ENCODE measurements at regions not wholly inside any gene's neighbourhood (a gene's known extent, or its start where the extent isn't known, plus 50 kb on each side); places are given as distances from the start of the nearest gene placed in this dataset.
"Not testable (repeated sequence)": the region's sequence is repeated elsewhere in the genome, so short reads cannot be mapped to it uniquely, and the experiment has no call there.

- no peaks in the 10 kb centered on the region for H4K20me1 ChIP-seq (replicated peaks; ENCODE audit: control insufficient read depth, extremely low read depth, insufficient read depth, low read length)
- FAIRE-seq (no peak), DNase-seq (ENCODE audit: low read depth, low spot score) (no peak)
- H3K4me3 ChIP-seq (replicated peaks in 1 of 3; ENCODE audit: insufficient read depth in 1 of 3, low read depth in 1 of 3, low read length in 3 of 3): no peak overlapping the region
- no peak overlapping the region for H2AFZ ChIP-seq (ENCODE audit: low read depth, low read length)
- H3K4me1 ChIP-seq (ENCODE audit: control insufficient read depth, extremely low read depth, insufficient read depth, low read length): no peaks in the 10 kb centered on the region
- dilution Hi-C loops (cut with MboI; ENCODE audit: extremely low pct_ligation_motif_present, low sequenced_read_pairs): no loop called here
- intact Hi-C loops (cut with micrococcal nuclease): no loop called here
- H3K9me3 ChIP-seq (replicated peaks; ENCODE audit: control insufficient read depth, insufficient read depth, low read length): no peaks in the 10 kb centered on the region
- ChIA-PET POLR2A (no interaction called here), CTCF (no interaction called here)
- no peaks in the 10 kb centered on the region for H3K9me1 ChIP-seq (replicated peaks; ENCODE audit: control insufficient read depth, extremely low read depth, insufficient read depth, low read length)
- no peak overlapping the region for H3K9ac ChIP-seq (replicated peaks; ENCODE audit: extremely low read depth, insufficient read depth, low read length)
- BruUV-seq (replicated peaks): no TSS peak
- no peak overlapping the region for H3K4me2 ChIP-seq (ENCODE audit: insufficient read depth, low read length)
- no peaks in the 10 kb centered on the region for H3K36me3 ChIP-seq (ENCODE audit: control insufficient read depth in 2 of 2, extremely low read depth in 1 of 2, insufficient read depth in 2 of 2, low read length in 2 of 2)
- TF ChIP-seq MAX (IDR thresholded peaks at IDR 0.05; ENCODE audit: insufficient read depth, insufficient read length): no peak
- TF ChIP-seq MYC (IDR thresholded peaks at IDR 0.05; ENCODE audit: low read depth, low read length): no peak
- no peak for TF ChIP-seq JUN (IDR thresholded peaks at IDR 0.05; ENCODE audit: borderline replicate concordance, insufficient read depth, insufficient read length, low read depth)
- no peak for TF ChIP-seq GATA2 (IDR thresholded peaks at IDR 0.05; ENCODE audit: insufficient read depth, insufficient read length, low read depth, low read length)
- no peak for TF ChIP-seq FOS (IDR thresholded peaks at IDR 0.05; ENCODE audit: borderline replicate concordance, insufficient read depth, low read length)
- no peak for TF ChIP-seq POLR2A (IDR thresholded peaks at IDR 0.05; ENCODE audit: low read depth, low read length)
- no peak for TF ChIP-seq EZH2 (IDR thresholded peaks at IDR 0.05; ENCODE audit: borderline replicate concordance, low read depth, low read length, severe bottlenecking)
- no peak for TF ChIP-seq CTCF (IDR thresholded peaks at IDR 0.05; ENCODE audit: extremely low read depth in 1 of 2, insufficient read depth in 1 of 2, low read depth in 1 of 2, low read length in 2 of 2)
- no peak overlapping the region for H3K27ac ChIP-seq (ENCODE audit: insufficient read depth, low read depth, low read length)
- H3K27me3 ChIP-seq (ENCODE audit: control insufficient read depth in 2 of 2, insufficient read depth in 2 of 2, low read length in 2 of 2): no peaks in the 10 kb centered on the region
- no peaks in the 10 kb centered on the region for H3K79me2 ChIP-seq (ENCODE audit: control insufficient read depth, insufficient read depth, low read length)
Measured at GRCh38 chr18:40283560-40283959, 1671.5 kb upstream of the PIK3C3 start.

GRCh38 chr18:40281356-40281755, 1673.7 kb upstream of the PIK3C3 start:
- BruUV-seq (replicated peaks); H3K27ac ChIP-seq (ENCODE audit: insufficient read depth, low read depth, low read length); H3K27me3 ChIP-seq (ENCODE audit: control insufficient read depth in 2 of 2, insufficient read depth in 2 of 2, low read length in 2 of 2); POLR2A ChIA-PET; H2AFZ ChIP-seq (ENCODE audit: low read depth, low read length); dilution Hi-C loops (cut with MboI; ENCODE audit: extremely low pct_ligation_motif_present, low sequenced_read_pairs); H3K9me1 ChIP-seq (replicated peaks; ENCODE audit: control insufficient read depth, extremely low read depth, insufficient read depth, low read length); H3K9ac ChIP-seq (replicated peaks; ENCODE audit: extremely low read depth, insufficient read depth, low read length); H3K4me3 ChIP-seq (replicated peaks in 1 of 3; ENCODE audit: insufficient read depth in 1 of 3, low read depth in 1 of 3, low read length in 3 of 3); H3K79me2 ChIP-seq (ENCODE audit: control insufficient read depth, insufficient read depth, low read length); H3K9me3 ChIP-seq (replicated peaks; ENCODE audit: control insufficient read depth, insufficient read depth, low read length); intact Hi-C loops (cut with micrococcal nuclease); DNase-seq (ENCODE audit: low read depth, low spot score); H4K20me1 ChIP-seq (replicated peaks; ENCODE audit: control insufficient read depth, extremely low read depth, insufficient read depth, low read length); H3K4me2 ChIP-seq (ENCODE audit: insufficient read depth, low read length); FAIRE-seq; H3K36me3 ChIP-seq (ENCODE audit: control insufficient read depth in 2 of 2, extremely low read depth in 1 of 2, insufficient read depth in 2 of 2, low read length in 2 of 2); H3K4me1 ChIP-seq (ENCODE audit: control insufficient read depth, extremely low read depth, insufficient read depth, low read length): not testable (repeated sequence)
- CTCF ChIA-PET: interaction anchor here (1.4 kb wide), 1 partner anchor 14 kb away, joined by 3 read pairs; no protein-coding TSS in a partner anchor

All from endothelial cell of umbilical vein (primary cell).